ENCODE measurements at regions not wholly inside any gene's neighbourhood (a gene's known extent, or its start where the extent isn't known, plus 50 kb on each side); places are given as distances from the start of the nearest gene placed in this dataset.

- in situ Hi-C loops (cut with MboI; ENCODE audit: low sequenced_read_pairs), result no loop called here
Measured at GRCh38 chr20:20835897-20836296, 123.5 kb upstream of the RALGAPA2 start.

GRCh38 chr20:20834008-20834407, 121.6 kb upstream of the RALGAPA2 start:
- in situ Hi-C loops (cut with MboI; ENCODE audit: low sequenced_read_pairs), result no loop called here

- in situ Hi-C loops (cut with MboI; ENCODE audit: low sequenced_read_pairs), result no loop called here
Measured at GRCh38 chr20:20832715-20833114, 120.3 kb upstream of the RALGAPA2 start.

DNA sequence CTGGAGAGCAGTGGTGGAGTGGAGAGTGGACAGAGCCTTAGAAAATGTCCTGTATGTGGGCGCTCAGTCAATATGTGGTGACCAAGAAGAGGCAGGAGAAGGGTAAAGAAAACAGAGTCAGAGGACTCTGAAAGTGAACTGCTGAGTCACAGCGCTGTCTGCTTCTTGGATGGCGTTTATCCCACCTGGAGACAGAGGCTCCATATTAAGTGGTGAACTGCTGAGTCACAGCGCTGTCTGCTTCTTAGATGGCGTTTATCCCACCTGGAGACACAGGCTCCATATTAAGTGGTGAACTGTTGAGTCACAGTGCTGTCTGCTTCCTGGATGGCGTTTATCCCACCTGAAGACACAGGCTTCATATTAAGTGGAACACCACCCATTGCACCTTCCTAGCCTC, 119.3 kb upstream of the RALGAPA2 start:
- in situ Hi-C loops (cut with MboI; ENCODE audit: low sequenced_read_pairs), result no loop called here

DNA sequence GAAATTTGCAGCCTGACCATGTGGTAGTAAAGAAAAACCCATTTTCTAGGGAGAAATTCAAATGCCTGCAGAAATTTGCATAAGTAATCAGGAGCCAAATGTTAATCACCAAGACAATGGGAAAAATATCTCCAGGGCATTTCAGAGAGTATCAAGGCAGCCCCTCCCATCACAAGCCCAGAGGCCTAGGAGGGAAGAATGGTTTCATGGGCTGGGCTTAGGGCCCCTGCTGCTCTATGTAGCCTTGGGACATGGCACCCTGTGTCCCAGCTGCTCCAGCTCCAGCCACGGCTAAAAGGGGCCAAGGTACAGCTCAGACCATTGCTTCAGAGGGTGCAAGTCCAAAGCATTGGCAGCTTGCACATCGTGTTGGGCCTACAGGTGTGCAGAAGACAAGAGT, 117.2 kb upstream of the RALGAPA2 start:
- in situ Hi-C loops (cut with MboI; ENCODE audit: low sequenced_read_pairs), result loop anchor here (10.0 kb wide), 1 partner anchor 155 kb away; no protein-coding TSS in a partner anchor

DNA sequence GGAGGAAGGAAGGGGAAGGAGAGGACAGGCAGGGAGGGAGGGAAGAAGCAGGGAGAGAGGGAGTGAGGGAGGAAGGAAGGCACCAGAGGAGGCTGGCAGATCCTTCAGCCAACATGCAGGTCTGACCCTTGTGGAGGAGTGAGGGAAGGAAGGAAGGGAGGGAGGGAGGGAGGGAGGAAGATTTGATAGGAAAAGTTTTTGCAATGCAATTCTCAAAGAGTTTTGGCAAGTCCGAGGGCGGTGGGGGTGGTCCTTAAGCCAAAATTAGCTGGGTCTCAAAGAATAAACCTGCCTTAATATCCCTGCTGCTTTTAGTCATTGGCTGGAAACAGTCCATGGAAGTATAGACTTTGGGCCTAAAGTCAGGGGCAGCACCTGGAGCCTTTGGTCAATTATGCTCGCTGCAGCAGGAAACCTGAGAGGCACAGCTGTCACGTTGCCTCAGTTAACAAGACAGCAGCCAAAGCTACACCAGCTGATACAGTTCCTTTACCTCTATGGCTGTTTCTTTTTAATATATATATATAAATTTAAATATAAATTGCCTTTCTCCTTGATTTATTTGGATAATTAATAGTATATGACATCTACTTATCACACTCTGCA, 115.7 kb upstream of the RALGAPA2 start:
- in situ Hi-C loops (cut with MboI; ENCODE audit: low sequenced_read_pairs), result loop anchor here (10.0 kb wide), 1 partner anchor 153 kb away; no protein-coding TSS in a partner anchor

- in situ Hi-C loops (cut with MboI; ENCODE audit: low sequenced_read_pairs), result loop anchor here (10.0 kb wide), 1 partner anchor 150 kb away; no protein-coding TSS in a partner anchor
Measured at GRCh38 chr20:20824924-20825584, 112.6 kb upstream of the RALGAPA2 start.

DNA sequence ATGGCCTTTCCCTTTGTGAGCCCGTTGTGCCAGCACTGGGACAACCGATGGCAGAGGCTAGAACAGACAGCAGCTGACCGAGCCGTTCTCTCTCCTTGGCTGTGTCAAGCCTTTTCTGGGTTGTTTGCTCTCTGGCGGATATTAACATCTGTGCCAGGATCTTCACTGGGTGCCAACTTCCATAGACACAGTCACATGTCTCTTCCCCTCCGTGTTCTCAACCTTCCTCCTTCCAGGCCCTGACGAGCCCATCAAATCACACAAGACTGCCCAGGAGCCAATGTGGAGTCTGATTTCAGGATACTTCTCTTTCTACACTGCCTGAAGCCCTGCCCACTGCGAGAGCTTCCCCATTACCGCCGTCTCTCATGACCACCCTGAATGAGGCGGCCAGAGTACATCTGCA, 111.0 kb upstream of the RALGAPA2 start:
- in situ Hi-C loops (cut with MboI; ENCODE audit: low sequenced_read_pairs), result loop anchor here (10.0 kb wide), 1 partner anchor 149 kb away; no protein-coding TSS in a partner anchor

- in situ Hi-C loops (cut with MboI; ENCODE audit: low sequenced_read_pairs), result loop anchor here (10.0 kb wide), 1 partner anchor 147 kb away; no protein-coding TSS in a partner anchor
Measured at GRCh38 chr20:20821484-20822260, 109.2 kb upstream of the RALGAPA2 start.

DNA sequence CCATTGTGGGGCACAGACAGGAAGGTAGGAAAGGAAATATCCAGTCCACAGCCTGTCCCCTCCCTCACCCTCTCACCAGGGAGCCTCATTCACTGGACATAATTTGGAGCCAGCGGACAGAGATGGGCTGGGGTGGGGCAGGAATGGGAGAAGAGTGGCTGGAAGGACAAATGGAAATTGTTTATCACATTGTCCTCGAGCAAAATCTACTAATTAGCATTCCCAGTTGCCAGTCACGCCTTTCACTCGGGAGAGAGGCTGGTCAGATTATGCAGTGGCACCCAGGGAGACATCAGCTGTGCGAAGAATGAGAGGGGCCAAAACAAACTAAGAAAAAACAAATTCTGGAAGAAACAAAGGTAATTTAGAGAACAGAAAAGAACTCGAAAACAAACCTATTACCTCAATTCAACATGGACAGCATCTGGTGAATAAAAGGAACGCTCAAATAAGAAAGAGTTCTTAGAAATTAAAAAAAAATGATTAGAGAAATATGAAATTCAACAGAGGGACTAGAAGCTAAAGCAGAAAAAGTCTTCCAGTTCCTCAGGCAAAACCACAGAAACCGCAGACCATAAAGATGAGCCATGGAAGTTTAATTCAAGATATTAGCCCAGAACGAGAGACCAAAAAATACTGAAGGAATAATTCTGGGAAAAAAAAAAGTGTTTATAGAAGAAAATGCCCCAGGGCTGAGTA, 108.5 kb upstream of the RALGAPA2 start:
- in situ Hi-C loops (cut with MboI; ENCODE audit: low sequenced_read_pairs), result loop anchor here (10.0 kb wide), 1 partner anchor 146 kb away; no protein-coding TSS in a partner anchor

GRCh38 chr20:20820104-20820503, 107.7 kb upstream of the RALGAPA2 start:
- in situ Hi-C loops (cut with MboI; ENCODE audit: low sequenced_read_pairs), result loop anchor here (10.0 kb wide), 1 partner anchor 145 kb away; no protein-coding TSS in a partner anchor

DNA sequence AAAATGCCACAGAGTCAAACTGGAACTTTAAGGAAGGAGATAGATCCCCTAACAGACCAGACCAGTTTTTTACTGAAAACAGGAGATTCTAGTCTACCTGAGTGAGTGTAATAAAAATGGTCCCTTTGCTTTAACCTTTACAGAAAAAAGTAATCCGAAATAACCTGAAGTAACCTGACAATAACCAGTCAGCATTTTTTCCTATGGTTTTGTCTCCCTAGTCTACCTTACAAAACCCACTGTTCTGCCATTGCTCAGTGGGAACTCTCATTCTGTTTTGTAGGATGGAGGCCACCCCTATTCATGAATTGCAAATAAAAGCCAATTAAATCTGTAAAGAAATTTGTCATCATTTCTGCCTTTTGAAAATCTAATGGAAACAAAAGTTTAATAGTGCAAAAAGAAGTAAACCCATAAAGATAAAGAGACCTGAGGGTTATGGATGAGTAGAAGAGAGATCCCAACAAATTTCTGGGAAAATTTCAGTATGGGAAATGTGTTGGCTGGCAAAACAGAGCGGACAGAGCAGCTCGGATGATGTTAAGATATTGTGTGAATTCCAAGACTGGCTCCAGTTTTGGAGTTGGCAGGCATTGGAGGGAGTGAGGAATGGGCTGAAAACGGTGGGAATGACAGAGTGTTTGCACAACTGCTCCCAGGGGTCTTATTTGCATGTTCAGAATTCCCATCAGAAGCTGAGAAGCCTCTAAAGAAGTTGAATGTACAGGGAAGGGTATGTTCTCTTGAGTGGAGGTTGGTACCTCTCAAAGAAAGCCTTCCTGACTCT, 104.7 kb upstream of the RALGAPA2 start:
- in situ Hi-C loops (cut with MboI; ENCODE audit: low sequenced_read_pairs), result no loop called here

- in situ Hi-C loops (cut with MboI; ENCODE audit: low sequenced_read_pairs), result no loop called here
Measured at GRCh38 chr20:20815711-20816455, 103.4 kb upstream of the RALGAPA2 start.

DNA sequence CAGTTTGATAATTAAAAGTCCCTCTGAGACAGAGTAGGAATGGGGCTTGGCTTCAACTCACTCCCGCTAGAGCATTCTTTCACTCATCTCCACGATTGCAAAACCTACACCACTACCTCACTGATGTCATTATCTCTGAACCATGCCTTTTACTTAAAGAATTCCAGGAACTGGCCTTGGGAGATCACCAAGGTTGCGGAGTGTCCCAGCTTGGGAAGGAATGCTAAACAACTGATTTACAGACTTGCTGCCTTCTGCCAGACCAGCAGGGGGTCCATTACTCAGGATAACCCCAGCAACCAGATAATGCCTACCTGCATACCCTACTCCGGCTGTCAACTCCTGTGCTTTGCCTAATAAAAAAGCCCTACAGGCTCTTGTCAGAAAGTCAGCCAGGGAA, 102.2 kb upstream of the RALGAPA2 start:
- in situ Hi-C loops (cut with MboI; ENCODE audit: low sequenced_read_pairs), result no loop called here

DNA sequence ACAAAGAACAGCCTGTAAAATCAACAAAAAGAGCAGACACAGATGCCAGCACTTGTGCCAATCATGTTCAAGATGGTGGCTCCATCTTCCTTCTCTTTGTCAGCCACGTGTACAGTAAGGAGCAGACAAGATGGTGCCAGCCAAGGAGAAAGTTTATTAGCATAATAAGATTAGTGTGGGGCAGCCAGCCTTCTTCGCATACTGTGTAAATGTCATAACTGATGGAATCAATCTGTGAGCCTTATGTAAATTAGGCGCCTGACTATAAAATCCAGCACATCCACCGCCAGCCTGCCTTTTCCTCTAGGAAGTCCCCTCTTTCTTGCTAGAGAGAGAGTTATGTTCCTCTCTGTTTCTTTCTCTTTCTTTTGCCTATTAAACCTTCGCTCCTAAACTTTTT, 99.7 kb upstream of the RALGAPA2 start:
- in situ Hi-C loops (cut with MboI; ENCODE audit: low sequenced_read_pairs), result no loop called here

GRCh38 chr20:20808016-20808415, 95.6 kb upstream of the RALGAPA2 start:
- in situ Hi-C loops (cut with MboI; ENCODE audit: low sequenced_read_pairs), result no loop called here

DNA sequence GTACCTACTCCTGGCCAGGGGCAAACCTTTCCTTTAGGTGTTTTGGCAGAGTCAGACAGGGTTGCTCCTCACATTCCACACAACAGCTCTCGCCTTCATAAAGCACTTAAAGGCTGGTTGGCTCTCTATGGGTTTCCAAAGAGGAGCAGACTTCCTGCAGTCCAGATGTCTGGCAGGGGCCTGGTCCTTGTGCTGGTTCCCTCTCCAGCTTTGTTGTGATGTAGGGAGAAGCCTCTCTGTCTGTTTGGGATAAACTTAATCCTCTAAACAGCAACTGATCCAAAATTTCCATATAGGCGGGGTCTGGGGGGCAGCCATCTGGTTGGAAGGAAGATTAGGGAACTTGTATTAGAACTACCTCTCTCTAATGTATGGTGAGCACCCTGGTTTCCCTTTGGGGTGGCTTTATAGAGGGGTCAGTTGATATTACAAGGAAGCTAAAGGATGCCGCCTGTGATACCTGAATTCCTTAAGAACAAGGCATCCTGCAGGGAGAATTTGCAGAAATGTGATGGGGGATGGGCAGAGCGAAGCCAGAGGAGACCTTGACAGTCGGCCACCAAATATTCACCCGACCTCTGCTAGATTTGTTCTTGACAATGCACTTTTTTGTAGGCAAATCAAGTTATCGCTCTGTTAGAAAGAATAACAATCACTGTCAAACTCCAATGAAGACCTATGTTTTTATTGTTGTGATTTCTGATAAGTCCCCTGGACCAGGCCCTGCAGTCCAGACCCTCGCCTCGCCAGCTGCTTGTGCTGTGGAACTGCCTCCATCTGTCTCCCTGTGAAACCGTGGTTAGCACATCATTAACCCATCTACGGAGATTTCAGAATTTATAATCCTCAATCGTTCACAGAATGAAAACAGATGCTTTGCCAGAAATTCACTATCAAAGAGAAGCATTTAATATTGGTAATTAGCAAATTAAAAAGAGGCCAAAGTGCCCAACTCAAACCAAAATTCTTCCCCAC, 94.0 kb upstream of the RALGAPA2 start:
- in situ Hi-C loops (cut with MboI; ENCODE audit: low sequenced_read_pairs), result no loop called here

GRCh38 chr20:20803011-20803410, 90.6 kb upstream of the RALGAPA2 start:
- in situ Hi-C loops (cut with MboI; ENCODE audit: low sequenced_read_pairs), result no loop called here
